NCI-H2196 treated with DMSO at 0.1 percent for 48 hours (cell line): ENCODE measurements at regions not wholly inside any gene's neighbourhood (a gene's known extent, or its start where the extent isn't known, plus 50 kb on each side); places are given as distances from the start of the nearest gene placed in this dataset.

Experiments used
- DNase-seq: peaks from one replicate; lab custom pipeline; 2025; ENCODE audit not compliant: unreplicated experiment; lab: John Stamatoyannopoulos, UW

DNA sequence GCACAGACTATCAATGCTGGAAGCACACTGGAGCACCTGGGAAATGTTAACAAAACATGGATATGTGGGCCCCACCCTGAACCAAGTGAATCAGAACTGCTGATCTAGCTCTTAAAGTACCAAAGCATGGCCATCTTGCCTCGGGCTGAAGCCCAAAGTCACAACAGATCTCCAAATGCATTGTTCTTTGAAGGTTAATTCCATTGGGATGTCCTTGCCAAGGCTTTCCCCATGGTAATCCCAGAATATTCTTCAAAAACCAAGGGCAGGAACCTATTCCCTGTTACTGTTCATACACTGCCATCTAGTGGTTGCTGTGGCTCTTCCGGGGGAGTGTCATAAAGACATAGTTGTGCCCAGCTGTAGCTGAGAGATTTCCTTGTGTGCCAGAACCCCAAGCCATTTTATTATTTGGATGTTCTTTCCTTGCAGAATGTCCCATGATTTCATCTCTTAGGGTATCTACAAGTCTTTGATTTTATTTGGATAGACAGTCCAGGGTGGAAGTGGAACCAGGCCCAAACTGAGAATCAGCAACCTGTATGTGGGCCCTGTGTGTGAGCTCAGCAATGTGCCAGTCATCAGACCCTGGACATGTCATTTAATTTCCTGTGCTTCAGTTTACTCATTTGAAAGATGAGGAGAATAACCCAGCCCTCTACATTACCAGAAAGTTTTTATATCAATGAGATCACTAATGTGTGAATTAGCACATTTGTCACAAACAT, 290.0 kb downstream of the ACTL7B start:
- DNase-seq, result peak; percentile 52

DNA sequence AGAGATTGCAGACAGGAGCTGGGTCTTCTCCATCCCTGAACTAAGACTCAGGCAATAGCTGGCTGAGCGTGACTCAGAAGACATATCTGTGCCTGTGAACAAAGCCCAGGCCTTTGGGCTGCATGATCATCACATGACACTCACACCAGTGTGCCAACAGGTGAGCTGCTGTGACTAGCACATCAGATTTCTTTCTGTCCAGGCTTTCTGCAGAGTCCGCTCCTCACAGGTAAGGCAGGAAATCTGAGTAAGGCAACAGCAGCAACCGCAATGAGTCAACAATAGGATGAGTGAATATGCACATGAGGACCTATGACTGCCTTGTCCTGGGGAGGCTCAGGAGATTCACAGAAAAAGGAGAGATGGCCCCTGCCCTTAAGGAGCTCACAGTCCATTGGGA, 293.6 kb downstream of the ACTL7B start:
- DNase-seq, result no peak

DNA sequence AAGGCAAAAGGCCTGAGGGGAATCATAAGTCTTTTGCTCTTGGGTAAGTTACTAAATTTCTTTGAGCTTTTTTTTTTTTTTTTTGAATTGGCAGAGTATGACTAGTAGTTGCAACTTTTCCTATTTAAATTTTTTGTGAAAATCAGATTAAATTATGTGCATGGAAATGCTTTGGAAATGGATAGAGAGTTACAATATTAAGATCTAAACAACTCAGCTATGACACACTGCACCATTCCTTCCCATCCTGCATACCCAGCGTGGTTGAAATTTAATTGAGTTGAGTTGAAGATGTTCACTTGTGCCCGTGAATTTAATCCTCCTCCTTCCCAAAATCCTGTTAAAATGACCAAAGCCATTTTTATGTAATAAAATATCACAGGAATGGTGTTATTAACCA, 296.4 kb downstream of the ACTL7B start:
- DNase-seq, result no peak

DNA sequence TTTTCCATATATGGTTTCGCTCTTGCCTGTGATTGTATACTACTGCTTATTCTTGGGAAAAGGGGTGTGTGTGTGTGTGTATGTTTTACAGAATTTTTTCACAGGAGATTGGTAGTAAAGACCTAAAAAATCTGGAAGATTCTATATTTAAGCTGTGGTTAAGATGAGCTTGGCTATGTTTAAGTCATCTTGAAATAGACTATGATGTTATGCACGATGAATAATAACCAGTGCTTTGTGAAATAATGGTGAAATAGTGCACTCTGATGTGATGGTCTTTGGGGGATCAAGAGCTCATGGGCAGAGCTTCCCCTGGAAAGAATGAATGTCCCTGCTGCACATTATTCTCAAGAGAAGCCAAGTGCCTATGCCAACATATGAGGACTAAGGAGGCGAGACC, 301.0 kb downstream of the ACTL7B start:
- DNase-seq, result no peak

DNA sequence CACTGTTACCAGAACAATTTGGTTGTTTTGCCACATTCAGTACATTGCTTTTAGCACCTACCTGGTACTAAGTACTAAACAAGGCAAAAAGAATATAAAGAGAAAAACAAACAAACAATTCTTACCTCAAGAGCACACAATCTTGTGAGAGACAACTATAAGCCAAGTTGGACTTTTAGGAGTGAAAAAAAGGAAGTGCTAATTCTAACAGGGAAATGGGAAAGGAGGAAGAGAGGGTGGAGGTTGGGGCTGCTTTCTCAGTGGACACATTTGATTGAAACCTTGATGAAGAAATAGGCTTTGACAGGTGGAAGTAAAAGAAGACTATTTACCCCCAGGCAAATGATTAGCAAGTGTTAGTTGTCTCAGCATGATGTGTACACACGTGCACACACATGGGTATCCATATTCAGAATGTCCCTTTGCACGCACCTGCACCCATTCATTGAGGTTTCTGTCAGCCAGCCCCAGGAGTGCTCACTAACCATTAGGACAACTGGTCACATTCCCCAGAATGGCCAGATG, 302.6 kb downstream of the ACTL7B start:
- DNase-seq, result no peak

DNA sequence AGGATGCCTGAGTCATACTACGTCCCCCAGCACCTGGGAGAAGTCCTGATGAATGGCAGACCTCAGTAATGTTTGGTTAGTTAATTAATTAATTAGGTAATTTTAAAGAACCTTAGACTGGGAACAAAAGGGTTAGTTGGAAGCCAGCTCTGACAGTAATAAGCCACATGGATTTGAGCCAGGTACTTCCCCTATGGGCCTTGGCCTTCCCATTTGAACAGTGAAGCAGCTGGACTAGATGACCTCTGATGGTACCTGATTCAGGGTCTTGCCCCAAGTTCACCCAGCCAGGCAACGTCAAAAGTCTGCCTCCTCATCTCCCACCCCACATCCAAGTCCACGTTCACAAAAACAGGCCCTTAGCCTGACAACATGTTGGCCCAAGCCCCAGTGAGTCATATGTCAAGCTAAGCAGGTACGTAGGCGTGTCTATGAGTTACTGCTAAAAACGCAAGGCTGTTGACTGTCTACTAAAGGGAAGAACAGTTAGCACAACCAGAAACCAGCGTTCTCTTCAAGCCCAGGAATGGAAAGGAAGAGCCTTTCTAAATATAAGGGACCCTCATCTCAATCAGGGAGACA, 303.2 kb downstream of the ACTL7B start:
- no peak for DNase-seq

DNA sequence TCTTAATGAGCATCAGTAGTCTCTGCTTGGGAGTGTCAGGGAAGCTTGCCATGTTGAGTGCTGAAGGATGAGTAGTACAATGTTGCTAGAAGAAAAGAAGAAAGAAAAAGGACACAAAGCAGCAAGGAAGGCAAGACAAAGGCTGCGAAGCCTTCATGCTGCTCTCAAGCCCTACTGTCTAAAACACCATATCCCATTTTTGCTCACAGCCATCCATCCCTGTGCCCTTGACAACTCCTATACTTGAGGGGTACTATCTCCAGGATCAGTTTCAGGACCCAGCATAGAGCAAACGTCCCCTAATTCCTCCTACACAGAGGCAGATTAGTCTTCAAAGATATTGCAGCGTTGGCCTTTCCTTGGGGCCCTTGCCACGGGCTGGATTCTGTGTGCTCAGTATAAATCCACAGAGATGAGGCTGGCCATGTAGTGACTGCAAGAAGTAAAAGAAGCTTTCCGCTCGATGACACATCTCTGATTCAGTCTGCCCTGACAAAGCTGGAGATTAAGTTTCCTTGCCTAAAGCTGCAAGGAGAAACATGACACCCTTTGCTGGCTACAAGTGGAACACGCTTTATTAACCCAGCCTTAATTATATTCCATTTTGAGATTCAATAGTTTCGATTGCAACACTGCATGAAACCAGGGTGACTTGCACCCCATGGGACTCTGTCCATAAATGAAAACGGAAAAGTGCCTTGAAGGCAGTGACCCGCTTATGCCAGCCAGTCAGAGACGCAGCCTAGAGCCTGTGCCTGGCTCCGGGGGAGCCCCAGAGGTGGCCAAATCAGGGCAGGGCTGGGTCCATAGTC, 304.6 kb downstream of the ACTL7B start:
- DNase-seq, result no peak

DNA sequence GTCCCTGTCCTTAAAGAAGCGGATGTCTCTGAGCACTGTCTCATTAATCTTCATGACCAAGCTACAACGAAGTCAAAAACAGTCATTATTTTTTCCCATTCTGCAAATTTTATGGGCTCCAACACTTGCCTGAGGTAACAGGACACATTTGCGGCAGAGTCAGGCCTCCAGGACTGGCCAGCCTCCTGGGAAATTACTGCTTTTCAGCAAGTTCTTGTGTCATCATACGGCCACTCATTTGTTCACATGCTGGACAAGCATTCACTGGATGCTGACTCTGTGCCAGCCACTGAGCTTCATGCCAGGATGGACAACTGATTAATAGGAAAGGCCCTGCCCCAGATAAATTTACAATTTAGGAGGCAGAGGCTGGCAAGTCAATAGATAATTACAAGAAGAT, 305.7 kb downstream of the ACTL7B start:
- no peak for DNase-seq

DNA sequence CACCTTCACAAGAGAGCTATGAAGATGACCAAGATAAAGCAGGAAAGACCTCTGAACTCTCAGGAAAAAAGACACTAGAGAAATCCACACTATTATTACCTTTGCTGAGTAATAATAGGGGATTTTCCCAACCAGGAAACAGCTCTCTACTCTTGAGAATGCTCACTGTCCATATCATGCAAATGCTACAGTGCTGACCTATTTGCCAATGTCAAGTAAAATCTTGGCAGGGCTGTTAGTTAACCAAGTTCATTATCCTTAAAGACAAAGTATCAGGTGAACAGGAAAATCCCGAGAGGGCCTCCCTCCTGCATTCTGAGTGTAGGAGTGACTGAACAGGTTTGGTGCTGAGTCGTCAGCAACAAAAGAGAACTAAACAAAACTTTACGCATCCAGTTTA, 306.6 kb downstream of the ACTL7B start:
- peak; percentile 24 for DNase-seq

DNA sequence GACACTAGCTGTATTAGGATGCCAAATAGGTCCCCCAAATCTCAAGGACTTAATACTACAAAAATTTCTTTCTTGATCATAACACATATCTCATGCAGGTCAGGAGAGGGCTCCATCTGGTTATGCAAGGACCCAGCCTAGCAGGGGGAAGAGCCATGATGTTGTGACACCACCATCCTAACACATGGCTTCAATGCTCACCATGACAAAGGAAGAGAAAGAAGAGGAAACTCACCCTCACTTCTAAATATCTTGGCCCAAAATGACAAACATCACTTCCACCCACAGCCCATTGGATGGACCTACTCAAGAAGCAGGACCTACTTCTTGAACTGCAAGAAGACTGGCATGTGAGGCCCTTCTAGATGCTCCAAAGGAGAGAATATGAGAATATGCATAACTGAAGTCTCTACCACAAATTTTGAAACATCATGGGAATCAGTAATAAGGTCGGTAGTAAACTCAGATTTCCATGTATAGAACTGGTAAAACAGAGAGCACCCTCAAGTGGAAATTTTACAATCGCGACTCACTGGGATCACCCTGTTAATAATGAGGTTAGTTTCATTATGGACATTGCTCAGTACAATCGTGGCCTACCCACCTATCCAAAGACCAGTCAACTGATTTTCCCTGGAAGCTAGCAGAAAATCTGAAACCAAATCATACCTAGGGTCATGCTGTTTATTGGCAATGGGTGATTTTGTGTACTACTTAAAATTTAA, 308.2 kb downstream of the ACTL7B start:
- DNase-seq, result no peak

DNA sequence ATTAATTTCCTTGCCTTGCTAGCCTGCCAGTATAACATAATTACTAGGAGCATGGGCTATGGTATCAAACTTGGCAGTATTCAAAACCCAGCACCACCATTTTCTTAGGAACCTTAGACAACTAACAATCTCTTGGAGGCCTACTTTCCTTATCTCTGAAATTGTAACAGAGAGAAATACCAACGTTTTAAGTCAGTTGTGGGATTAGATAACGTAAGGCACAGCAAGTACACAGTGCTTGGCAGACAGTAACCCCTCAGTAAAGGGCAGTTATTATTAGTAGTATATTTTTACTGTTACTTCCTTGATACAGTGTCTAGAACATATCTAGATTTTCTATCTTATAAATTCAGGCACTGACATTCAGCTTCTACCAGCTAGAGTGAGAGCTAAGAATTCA, 309.6 kb downstream of the ACTL7B start:
- DNase-seq, result no peak

DNA sequence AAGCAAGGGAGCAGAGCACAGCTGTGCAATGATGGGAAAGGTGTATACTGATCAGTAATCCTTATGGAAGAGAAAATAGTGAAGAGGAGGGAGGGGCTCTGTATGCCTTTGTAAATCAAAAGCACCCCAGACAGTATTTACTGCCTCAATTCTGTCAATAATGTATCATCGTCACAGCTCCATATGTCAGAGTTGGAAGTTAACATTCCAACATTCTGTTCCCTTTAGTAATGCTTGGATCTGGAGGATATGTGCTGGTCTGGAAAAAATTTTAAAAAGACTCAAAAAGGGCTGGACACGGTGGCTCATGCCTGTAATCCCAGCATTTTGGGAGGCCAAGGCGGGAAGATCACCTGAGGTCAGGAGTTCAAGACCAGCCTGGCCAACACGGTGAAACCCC, 310.4 kb downstream of the ACTL7B start:
- DNase-seq, result no peak

DNA sequence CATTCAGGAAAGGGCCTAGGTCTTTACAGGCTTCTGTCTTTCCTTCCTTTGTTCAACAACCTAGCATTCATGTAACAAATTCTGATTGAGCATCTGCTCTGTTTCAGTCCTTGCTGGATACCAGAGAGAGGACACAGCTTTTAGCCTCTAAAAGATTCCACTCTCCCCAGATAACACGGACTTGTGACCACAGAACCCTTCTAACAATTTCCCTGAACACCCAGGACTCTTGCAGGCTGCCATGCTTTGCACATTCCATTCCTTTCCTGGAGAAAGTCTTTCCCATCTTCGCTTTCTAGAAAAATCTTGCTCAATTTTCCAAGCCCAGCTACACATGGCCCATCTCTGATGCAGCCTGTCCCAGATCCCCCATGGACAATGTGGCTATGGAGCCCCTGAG, 310.9 kb downstream of the ACTL7B start:
- no peak for DNase-seq

DNA sequence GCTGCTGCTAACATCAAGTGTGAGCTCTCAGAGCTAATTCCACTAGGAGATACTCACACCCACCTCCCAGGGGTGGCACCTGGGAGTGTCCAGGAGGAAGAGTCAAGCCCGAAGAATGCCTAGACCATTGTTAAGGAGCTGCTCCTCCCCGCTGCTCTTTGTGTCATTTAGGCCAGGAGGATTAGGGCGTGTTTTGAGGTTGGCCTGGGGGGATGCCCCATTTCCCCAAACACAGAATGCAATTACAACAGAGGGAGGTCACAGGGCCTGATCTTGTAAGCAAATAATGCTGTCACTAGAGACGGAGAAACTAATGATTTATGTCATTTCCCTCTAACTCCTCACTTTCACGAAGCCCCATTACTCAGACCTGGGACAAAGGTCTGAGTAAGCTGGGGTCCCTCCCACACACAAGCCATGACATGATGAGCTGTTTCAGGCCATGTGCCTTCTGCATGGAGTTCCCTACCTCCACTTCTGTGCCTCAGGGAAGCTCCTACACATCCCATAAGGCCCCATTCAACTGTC, 312.5 kb downstream of the ACTL7B start:
- DNase-seq, result no peak

DNA sequence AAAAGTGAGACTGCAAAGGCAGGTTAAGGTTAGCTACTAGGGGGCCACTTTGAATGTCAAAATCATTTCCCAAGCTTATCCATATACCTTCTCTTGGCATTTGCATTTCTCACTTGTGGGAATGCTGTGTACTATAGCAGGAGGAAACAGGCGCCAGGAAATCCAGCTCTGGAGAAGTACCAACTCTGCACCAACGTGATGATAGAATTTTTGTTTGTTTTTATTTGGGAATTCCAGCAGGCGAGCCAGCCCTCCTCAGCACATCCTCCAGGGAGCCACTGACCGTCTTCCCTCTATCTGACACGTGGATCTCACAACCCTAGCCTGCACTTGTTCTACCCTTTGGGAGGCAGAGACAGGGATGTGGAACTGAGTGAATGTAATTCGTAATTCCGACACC, 318.0 kb downstream of the ACTL7B start:
- no peak for DNase-seq

DNA sequence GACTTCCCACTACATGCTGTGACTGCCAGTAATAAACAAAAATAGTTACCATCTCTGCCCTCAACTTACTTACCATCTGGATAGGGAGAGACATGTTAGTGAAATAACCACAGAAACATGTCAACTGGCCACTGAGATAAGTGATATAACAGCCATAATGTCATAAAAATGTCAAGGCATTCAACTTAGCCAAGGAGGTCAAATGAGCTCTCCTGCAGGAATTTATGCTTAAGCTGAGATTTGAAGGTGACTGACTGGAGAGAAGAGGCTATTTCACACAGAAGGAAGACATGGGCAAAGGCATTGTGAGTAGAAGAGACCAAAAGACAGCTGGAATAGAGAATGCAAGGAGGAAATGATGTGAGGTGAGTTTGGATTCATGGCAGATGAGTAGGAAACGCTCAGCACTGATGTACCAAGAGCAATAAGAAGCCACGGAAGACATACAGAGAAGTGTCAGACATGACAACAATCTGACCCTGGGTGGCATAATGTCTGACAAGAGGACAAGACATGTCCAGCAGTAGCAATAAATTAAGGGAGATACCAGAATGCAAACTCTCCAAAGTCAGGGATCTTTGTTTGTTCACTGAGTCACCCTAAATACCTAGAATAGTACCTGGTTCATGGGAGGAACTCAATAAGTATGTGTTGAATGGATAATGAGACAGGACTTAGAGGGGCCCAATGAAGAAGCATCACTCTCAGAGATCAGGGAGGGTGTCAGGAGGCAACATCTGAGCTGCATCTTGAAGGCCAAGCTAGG, 318.8 kb downstream of the ACTL7B start:
- no peak for DNase-seq

DNA sequence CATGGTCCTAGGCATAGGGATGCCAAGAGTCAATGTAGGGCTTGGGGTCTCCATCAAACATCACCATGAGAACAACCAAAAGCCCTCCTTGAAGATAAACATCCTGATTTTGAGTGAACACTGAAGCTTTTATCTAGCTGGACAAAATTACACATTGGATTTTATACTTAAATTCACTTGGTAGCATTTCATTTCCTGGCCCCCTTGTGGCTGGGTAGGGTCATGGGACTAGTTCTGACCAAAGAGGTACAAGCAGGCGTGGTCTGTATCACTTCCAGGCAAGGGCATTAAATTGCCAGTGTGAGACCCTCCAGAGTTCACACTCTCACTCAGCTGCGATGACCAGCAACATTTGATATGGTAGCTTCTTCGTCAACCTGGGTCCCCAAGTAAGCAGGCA, 320.3 kb downstream of the ACTL7B start:
- DNase-seq, result no peak

DNA sequence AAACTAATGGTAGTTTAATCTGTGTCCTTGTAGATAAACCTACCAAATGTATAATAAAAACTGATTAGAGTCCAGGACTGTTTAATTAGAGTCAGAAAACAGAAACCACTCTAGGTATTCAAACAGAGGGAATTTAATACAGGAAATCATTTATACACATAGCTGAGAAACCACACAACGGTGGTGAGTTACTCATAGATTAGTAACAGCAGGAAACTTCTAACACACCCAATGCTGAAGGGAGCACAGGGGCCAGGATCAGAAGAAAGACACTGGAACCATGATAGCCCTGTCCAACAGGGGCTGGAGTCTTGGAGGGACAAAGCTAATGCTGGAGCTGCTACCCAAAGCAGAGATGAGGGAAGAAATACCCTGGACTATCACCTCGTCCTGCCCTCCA, 321.0 kb downstream of the ACTL7B start:
- no peak for DNase-seq

DNA sequence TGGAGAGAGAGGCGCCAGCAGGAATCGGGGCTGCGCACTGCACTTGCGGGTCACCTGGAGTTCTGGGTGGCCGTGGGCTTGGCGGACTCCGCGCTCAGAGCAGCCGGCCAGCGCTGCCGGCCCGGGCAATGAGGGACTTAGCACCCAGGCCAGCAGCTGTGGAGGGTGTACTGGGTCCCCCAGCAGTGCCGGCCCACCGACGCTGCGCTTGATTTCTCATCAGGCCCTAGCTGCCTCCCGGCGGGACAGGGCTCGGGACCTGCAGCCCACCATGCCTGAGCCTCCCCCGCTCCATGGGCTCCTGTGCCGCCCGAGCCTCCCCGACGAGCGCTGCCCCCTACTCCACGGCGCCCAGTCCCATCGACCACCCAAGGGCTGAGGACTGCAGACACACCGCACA, 325.6 kb downstream of the ACTL7B start:
- DNase-seq, result no peak

DNA sequence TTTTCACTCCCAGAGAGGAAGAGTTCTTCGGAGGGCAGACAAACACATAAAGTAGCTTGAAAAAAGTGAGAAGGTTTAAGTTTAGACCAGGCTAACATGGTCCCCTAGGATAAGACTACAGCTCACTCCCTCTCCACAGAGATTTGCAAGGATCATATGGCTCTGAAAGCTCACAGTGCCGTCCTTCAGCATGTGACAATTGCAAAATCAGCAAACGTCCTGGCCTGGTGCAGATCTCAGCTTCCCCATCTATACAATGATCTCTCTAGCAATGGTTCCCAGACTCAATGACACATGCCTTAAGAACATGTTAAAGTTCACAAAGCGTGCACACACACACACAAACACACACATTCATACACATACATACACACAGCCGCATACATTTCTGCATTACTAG, 327.6 kb downstream of the ACTL7B start:
- no peak for DNase-seq
